WERI-Rb-1 (cell line): ENCODE measurements at regions not wholly inside any gene's neighbourhood (a gene's known extent, or its start where the extent isn't known, plus 50 kb on each side); places are given as distances from the start of the nearest gene placed in this dataset.

ENCODE experiments used
- DNase-seq: peaks from one replicate; pipeline ENCODE4 v3.0.0-alpha.2; 2020
- H3K27ac ChIP-seq: fragments of 250-450 bp; sonication (Bioruptor Pico); 2 replicates; pipeline ENCODE4 v1.5.1; 2020; ENCODE audit warnings: mild to moderate bottlenecking, moderate library complexity
- H3K27me3 ChIP-seq: fragments of 250-450 bp; sonication (Bioruptor Pico); 2 replicates; pipeline ENCODE4 v1.5.1; 2021; ENCODE audit warnings: mild to moderate bottlenecking, low read depth, moderate library complexity; ENCODE audit not compliant: insufficient read depth, severe bottlenecking
- H3K36me3 ChIP-seq: fragments of 250-450 bp; sonication (Bioruptor Pico); 2 replicates; pipeline ENCODE4 v1.5.1; 2020; ENCODE audit warnings: mild to moderate bottlenecking, moderate library complexity
- H3K4me3 ChIP-seq: 2 replicates; pipeline ENCODE4 v1.5.1; 2011; ENCODE audit warnings: low read depth, mild to moderate bottlenecking, control low read depth, low read length
- H3K9me3 ChIP-seq: fragments of 250-450 bp; sonication (Bioruptor Pico); 2 replicates; pipeline ENCODE4 v1.5.1; 2021; ENCODE audit warnings: mild to moderate bottlenecking, moderate library complexity; ENCODE audit not compliant: severe bottlenecking
- CTCF ChIP-seq: IDR thresholded peaks from 2 replicates; pipeline ENCODE4 v1.5.1; 2011; ENCODE audit warnings: low read depth, mild to moderate bottlenecking, control low read depth, inconsistent platforms, low read length

GRCh38 chr1:88134983-88135921, 548.8 kb upstream of the PKN2 start:
- Histone ChIP-seq H3K4me3 (no peak overlapping the region), H3K27ac (no peak overlapping the region), H3K9me3 (no peaks in the 10 kb centered on the region), H3K27me3 (no peaks in the 10 kb centered on the region), H3K36me3 (no peaks in the 10 kb centered on the region)
- no peak for DNase-seq
- no peak for TF ChIP-seq CTCF

GRCh38 chr1:88139633-88140032, 544.4 kb upstream of the PKN2 start:
- TF ChIP-seq CTCF = no peak
- DNase-seq = no peak
- no peak overlapping the region for H3K4me3 ChIP-seq
- no peak overlapping the region for H3K27ac ChIP-seq
- no peaks in the 10 kb centered on the region for H3K27me3 ChIP-seq
- H3K36me3 ChIP-seq = no peaks in the 10 kb centered on the region
- H3K9me3 ChIP-seq = no peaks in the 10 kb centered on the region

- Histone ChIP-seq H3K36me3 (no peaks in the 10 kb centered on the region), H3K4me3 (no peak overlapping the region), H3K27me3 (no peaks in the 10 kb centered on the region), H3K9me3 (no peaks in the 10 kb centered on the region), H3K27ac (no peak overlapping the region)
- no peak for TF ChIP-seq CTCF
- DNase-seq = no peak
These were observed 543.7 kb upstream of the PKN2 start for GRCh38 chr1:88140325-88140724.

- Histone ChIP-seq H3K9me3 (no peaks in the 10 kb centered on the region), H3K27me3 (no peaks in the 10 kb centered on the region), H3K27ac (no peak overlapping the region), H3K36me3 (no peaks in the 10 kb centered on the region), H3K4me3 (no peak overlapping the region)
- no peak for TF ChIP-seq CTCF
- no peak for DNase-seq
These were observed 542.5 kb upstream of the PKN2 start for GRCh38 chr1:88141499-88142074.

GRCh38 chr1:88145752-88146151, 538.3 kb upstream of the PKN2 start:
- Histone ChIP-seq H3K27me3 (no peaks in the 10 kb centered on the region), H3K9me3 (no peaks in the 10 kb centered on the region), H3K27ac (no peak overlapping the region), H3K4me3 (no peak overlapping the region), H3K36me3 (no peaks in the 10 kb centered on the region)
- TF ChIP-seq CTCF = no peak
- DNase-seq = no peak

GRCh38 chr1:88149686-88150085, 534.4 kb upstream of the PKN2 start:
- Histone ChIP-seq H3K4me3 (no peak overlapping the region), H3K36me3 (no peaks in the 10 kb centered on the region), H3K27ac (no peak overlapping the region), H3K9me3 (no peaks in the 10 kb centered on the region), H3K27me3 (no peaks in the 10 kb centered on the region)
- no peak for TF ChIP-seq CTCF
- DNase-seq = no peak
